Transverse colon (tissue), 3 donors: ENCODE measurements at regions not wholly inside any gene's neighbourhood (a gene's known extent, or its start where the extent isn't known, plus 50 kb on each side); places are given as distances from the start of the nearest gene placed in this dataset.

Source experiments
- CTCF ChIP-seq, 5 experiments: fragments of 200-600 bp in 3 of 5; fragments of 450-650 bp in 2 of 5; sonication (generic) in 3 of 5; IDR thresholded peaks; 1 replicate in 2 of 5; 2 replicates in 3 of 5; pipeline ENCODE4 v1.5.1; 2016 to 2017; ENCODE audit warnings: antibody characterized with exemption in 5 of 5, inconsistent platforms in 3 of 5, mild to moderate bottlenecking in 2 of 5, moderate library complexity in 1 of 5
- POLR2A ChIP-seq: fragments of 450-650 bp; IDR thresholded peaks from one replicate; pipeline ENCODE4 v1.6.1; 2016; ENCODE audit warnings: antibody characterized with exemption, mild to moderate bottlenecking, moderate library complexity

GRCh38 chr1:79478160-79478559 lies 471.6 kb upstream of the ADGRL4 start:
- TF ChIP-seq POLR2A (no peak), CTCF (IDR thresholded peaks at IDR 0.05) (no peak)
